NB4 (cell line): ENCODE measurements at regions not wholly inside any gene's neighbourhood (a gene's known extent, or its start where the extent isn't known, plus 50 kb on each side); places are given as distances from the start of the nearest gene placed in this dataset.

Experiments used
- DNase-seq: peaks from one replicate; pipeline ENCODE4 v3.0.0; 2010; ENCODE audit warnings: low read depth
- H3K4me3 ChIP-seq: one replicate; pipeline ENCODE4 v1.5.1; 2011; ENCODE audit warnings: mild to moderate bottlenecking, low read depth, low read length, moderate library complexity
- MYC ChIP-seq: IDR thresholded peaks from 2 replicates; pipeline ENCODE4 v1.6.1; 2011; ENCODE audit warnings: low read depth, low read length
- POLR2A ChIP-seq: IDR thresholded peaks from 2 replicates; pipeline ENCODE4 v1.6.1; 2011; ENCODE audit warnings: mild to moderate bottlenecking; ENCODE audit not compliant: insufficient read length; ENCODE audit errors: extremely low read depth
- TF ChIP-seq, protein P1 (sequence below): IDR thresholded peaks from 2 replicates; pipeline ENCODE4 v1.6.1; 2011; ENCODE audit warnings: low read depth, low read length
- TF ChIP-seq, protein P2 (sequence below): IDR thresholded peaks from one replicate; pipeline ENCODE4 v1.5.1; 2012; ENCODE audit warnings: low read depth, low read length

DNA sequence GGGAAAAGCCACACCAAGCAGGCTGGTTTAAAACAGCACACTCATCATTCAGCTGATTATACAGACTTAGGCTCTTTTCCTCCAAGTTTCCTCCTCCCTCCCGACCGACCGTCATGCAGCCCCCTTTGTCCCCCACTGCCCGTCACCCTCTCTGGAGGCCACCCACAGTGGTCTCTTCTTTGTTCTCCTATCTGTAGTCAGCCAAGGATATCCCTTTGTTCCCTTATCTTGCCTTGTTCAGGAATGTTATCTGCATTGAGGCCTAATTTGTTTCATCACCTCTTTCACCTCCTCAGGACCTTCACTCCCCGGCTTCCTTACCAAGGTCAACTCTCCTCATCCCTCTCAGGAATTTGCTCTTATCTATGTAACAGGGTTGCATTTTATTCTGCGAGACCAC, 186.4 kb upstream of the CDH13 start:
- no peak overlapping the region for H3K4me3 ChIP-seq
- TF ChIP-seq MYC (no peak), POLR2A (no peak)
- TF ChIP-seq, protein P1, sequence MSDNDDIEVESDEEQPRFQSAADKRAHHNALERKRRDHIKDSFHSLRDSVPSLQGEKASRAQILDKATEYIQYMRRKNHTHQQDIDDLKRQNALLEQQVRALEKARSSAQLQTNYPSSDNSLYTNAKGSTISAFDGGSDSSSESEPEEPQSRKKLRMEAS = no peak
- TF ChIP-seq, protein P2, sequence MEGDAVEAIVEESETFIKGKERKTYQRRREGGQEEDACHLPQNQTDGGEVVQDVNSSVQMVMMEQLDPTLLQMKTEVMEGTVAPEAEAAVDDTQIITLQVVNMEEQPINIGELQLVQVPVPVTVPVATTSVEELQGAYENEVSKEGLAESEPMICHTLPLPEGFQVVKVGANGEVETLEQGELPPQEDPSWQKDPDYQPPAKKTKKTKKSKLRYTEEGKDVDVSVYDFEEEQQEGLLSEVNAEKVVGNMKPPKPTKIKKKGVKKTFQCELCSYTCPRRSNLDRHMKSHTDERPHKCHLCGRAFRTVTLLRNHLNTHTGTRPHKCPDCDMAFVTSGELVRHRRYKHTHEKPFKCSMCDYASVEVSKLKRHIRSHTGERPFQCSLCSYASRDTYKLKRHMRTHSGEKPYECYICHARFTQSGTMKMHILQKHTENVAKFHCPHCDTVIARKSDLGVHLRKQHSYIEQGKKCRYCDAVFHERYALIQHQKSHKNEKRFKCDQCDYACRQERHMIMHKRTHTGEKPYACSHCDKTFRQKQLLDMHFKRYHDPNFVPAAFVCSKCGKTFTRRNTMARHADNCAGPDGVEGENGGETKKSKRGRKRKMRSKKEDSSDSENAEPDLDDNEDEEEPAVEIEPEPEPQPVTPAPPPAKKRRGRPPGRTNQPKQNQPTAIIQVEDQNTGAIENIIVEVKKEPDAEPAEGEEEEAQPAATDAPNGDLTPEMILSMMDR = no peak
- no peak for DNase-seq

DNA sequence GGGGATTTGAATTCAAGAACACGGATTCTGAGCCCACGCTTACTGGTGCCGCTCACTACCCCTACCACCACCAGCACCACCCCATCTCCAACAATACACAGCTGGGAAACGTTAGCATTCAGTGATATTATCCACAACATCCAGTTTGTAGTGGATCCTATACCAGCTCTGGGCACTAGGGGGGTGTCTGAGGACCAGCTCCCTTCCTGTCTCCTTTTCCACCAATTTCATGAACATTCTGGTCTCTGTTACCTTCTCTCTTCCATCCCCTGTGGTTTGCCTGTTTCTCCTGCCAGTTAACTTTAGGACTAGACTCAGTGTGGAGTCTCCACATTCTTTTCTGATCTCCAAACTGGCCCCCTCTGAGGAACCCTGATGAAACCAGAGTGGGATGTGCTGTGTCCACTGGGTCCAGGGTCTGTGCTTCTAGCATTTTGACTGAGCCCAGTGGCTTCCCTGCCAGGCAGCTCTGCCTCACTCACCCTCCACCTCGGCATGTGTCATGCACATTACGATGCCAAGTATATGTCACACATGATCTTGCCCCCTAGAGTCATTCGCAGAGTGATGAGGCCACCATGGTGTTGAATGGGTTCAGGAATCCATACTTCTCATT, 187.0 kb upstream of the CDH13 start:
- peak; percentile 12 for DNase-seq
- TF ChIP-seq MYC (no peak), POLR2A (no peak)
- TF ChIP-seq, protein P1 = no peak
- TF ChIP-seq, protein P2 = peak; percentile 65

DNA sequence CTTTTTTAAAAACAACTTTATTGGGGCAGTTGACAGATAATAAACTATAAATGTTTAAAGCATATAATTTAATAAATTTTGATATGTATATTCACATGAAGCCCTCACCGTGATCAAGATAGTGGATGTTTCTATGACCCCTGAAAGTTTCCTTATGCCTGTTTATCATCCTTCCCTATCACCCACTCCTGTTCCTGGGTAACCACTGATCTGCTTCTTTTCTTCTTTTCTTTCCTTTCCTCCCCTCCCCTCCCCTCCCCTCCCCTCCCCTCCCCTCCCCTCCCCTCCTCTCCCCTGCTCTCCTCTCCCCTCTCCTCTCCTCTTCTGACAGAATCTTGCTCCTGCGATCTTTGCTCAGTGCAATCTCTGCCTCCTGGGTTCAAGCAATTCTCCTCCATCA, 193.7 kb upstream of the CDH13 start:
- DNase-seq = no peak
- H3K4me3 ChIP-seq = no peak overlapping the region
- no peak for TF ChIP-seq POLR2A
- TF ChIP-seq, protein P2 = no peak
- TF ChIP-seq, protein P1 = no peak
- TF ChIP-seq MYC = no peak

More for the DNA sequence above, 187.0 kb upstream of the CDH13 start:
- no peak overlapping the region for H3K4me3 ChIP-seq

DNA sequence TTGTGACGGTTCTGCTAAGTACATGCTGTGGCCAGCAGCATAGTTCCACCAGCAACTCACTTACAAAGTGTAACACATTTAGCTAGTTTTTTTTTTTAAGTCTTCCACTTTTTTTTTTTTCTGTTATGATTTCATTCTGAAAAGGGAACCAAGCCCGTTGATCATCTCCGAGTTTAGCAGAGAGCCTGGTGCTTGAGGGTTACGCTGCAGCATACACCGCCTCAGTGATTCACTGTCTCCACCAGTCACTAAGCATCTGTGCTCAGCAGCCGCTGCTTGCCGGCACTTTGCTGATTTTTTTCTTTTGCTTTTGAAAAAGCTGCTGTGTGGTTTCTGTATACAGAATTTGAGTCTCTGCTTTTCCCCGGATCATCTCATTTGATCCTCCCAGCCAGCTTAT, 194.5 kb upstream of the CDH13 start:
- no peak overlapping the region for H3K4me3 ChIP-seq
- no peak for TF ChIP-seq MYC
- TF ChIP-seq POLR2A = no peak
- TF ChIP-seq, protein P1 = no peak
- DNase-seq = no peak

DNA sequence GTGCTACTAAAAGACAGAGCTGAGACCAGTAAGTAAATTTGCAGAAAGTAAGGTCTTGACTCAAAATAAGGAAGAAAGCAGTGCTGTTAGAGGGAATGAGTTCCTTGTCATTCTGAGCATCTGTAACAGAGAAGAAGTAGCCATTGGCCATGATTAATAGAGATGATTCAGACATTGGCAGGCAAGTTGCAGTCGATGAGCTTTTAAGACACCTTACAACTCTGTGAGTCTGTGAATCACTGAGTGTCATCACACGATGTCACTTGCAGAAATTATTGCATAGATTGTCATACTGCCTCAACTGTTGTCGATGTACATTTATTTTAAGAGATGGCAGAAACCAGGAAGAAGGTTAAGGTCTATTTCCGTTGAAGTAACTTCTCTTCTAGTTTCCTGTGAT, 201.1 kb upstream of the CDH13 start:
- DNase-seq = no peak
- H3K4me3 ChIP-seq = no peak overlapping the region
- TF ChIP-seq, protein P1 = no peak
- no peak for TF ChIP-seq MYC
- no peak for TF ChIP-seq POLR2A
- TF ChIP-seq, protein P2 = no peak

DNA sequence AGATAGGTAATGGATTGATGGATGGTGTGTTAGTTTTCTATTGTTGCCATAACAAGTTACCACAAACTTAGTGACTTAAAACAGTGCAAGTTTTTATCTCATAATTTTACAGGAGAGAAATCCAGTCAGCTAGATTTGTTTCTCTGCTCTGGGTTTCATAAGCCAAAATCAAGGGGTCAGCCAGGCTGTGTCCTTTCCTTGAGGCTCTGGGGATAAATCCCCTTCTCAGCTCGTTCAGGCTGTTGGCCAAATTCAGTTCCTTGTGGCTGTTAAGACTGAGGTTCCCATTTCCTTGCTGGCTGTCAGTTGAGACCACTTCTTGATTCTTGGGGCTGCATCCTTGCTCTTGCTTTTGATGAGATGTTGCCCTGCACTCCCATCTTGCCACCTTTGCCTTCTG, 204.9 kb upstream of the CDH13 start:
- no peak overlapping the region for H3K4me3 ChIP-seq
- DNase-seq = no peak
- TF ChIP-seq, protein P1 = no peak
